ENCODE measurements at regions not wholly inside any gene's neighbourhood (a gene's known extent, or its start where the extent isn't known, plus 50 kb on each side); places are given as distances from the start of the nearest gene placed in this dataset.

GRCh38 chr22:49597428-49598039 lies 230.1 kb downstream of the BRD1 start:
- no peak overlapping the region for H3K4me3 ChIP-seq (ENCODE audit: low read depth, low read length)
- TF ChIP-seq CTCF (conservative IDR thresholded peaks at IDR 0.05; ENCODE audit: low read depth, low read length) = no peak
- no peak for DNase-seq (ENCODE audit: low read depth)

DNA sequence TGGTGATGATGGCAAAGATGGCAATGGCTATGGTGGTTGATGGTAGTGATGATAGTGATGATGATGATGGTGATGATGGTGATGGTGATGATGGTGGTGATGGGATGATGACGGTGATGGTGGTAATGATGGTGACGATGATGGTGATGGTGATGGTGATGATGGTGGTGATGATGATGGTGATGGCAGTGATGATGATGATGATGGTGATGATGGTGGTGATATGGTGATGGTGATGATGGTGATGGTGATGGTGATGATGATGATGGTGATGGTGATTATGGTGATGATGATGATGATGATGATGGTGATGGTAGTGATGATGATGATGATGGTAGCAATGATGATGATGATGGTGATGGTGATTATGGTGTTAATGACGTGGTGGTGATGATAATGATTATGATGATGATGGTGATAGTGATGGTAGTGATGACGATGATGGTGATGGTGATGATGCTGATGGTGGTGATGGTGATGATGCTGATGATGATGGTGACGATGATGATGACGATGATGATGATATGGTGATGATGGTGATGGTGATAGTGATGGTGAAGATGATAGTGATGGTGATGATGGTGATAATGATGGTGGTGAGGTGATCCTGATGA lies 232.1 kb downstream of the BRD1 start:
- H3K4me3 ChIP-seq (ENCODE audit: low read depth, low read length) = no peak overlapping the region
- no peak for DNase-seq (ENCODE audit: low read depth)
- no peak for TF ChIP-seq CTCF (conservative IDR thresholded peaks at IDR 0.05; ENCODE audit: low read depth, low read length)

DNA sequence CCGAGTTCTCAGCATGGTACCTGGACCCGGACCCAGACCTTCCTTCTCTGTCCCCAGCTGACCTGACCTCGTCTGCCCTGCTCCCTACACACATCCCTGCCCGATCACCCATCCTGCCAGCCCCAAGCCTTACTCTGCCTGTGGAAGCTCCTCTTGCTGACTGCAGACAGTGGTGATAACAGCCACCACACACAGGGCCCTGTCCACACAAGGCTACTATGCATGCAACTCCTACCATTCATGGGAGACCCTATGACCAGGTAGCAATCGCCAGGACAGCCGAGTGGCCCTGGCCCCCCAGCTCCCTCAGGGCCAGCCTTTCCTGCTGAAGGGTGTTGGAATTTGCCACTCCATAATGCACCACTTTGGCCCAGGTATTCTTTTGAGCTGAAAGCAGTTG lies 233.6 kb downstream of the BRD1 start:
- TF ChIP-seq CTCF (conservative IDR thresholded peaks at IDR 0.05; ENCODE audit: low read depth, low read length) = no peak
- H3K4me3 ChIP-seq (ENCODE audit: low read depth, low read length) = no peak overlapping the region
- no peak for DNase-seq (ENCODE audit: low read depth)

DNA sequence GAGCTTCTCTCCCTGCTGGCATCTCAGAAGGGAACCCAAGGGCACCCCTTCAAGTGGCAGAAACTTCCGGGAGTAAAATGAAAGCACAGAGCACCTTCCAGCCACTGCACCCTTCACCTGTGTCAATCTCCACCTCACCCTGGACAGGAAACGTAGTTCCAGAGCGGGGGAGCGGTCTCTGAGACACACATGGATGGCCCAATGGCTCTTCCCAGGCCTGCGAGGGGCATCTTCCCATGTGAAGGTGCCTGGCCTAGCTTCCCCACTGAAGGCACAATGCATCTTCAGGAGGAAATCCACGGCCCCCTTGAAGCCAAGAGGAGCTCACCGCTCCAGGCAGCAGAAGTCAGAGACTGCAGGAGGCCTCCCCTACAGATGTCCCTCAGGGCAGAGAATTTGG lies 234.2 kb downstream of the BRD1 start:
- no peak for TF ChIP-seq CTCF (conservative IDR thresholded peaks at IDR 0.05; ENCODE audit: low read depth, low read length)
- DNase-seq (ENCODE audit: low read depth) = no peak
- no peak overlapping the region for H3K4me3 ChIP-seq (ENCODE audit: low read depth, low read length)

- TF ChIP-seq CTCF (conservative IDR thresholded peaks at IDR 0.05; ENCODE audit: low read depth, low read length) = no peak
- DNase-seq (ENCODE audit: low read depth) = no peak
- no peak overlapping the region for H3K4me3 ChIP-seq (ENCODE audit: low read depth, low read length)
These were observed 234.7 kb downstream of the BRD1 start for GRCh38 chr22:49592780-49593501.

DNA sequence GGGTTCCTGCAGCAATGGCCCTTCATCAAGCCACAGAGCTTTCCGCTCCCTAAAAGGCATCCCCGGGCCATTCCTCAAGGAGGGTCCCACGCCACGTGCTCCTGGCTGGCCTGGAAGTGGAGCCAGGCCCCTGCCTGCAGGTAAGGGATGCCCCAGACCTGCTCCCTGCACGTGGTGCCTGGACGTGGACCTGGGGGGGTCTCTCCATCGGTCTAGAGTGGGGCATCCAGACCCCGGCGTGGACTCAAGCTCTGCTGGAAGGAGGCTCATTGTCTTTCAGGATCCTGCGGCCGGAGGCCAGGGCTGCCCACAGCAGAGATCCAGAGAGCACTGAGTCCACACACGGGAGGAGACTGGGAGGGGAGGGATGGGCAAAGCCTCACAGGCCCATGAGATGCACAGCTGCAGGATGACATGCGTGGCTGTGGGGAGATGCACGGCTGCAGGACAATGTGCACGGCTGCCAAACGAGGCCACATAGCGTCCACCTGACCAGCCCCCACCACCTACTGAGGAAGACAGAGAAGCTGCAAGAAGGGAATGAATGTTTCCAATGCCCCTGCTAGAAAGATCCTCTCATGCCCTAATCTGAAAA lies 236.7 kb downstream of the BRD1 start:
- no peak overlapping the region for H3K4me3 ChIP-seq (ENCODE audit: low read depth, low read length)
- TF ChIP-seq CTCF (conservative IDR thresholded peaks at IDR 0.05; ENCODE audit: low read depth, low read length) = no peak
- DNase-seq (ENCODE audit: low read depth) = no peak
